GM21723 (cell line): ENCODE measurements at regions not wholly inside any gene's neighbourhood (a gene's known extent, or its start where the extent isn't known, plus 50 kb on each side); places are given as distances from the start of the nearest gene placed in this dataset.

Experiments used
- ATAC-seq: cut with Tn5 transposase; IDR thresholded peaks from one replicate; pipeline ENCODE4 v1.9.1; 2021; ENCODE audit warnings: mild to moderate bottlenecking, moderate library complexity; ENCODE audit not compliant: unreplicated experiment

DNA sequence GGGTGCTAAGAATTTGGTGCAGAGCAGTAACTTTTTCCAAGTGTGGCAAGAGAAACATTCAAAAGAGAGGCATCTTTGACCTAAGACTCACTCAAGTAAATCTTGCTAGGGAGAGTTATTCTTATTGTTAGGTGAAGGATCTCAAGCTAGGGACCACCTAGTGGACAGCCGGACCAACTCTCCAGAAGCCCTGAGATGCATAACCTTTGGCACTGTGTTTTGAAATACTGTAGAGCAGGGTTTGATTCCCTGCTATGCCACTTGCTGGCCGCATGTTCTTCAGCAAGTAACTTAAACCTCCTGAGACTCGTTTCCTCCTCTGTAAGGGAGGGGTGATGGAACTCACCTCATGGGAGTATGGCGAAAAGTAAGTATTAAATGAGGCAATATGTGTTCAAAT, 336.1 kb upstream of the ADAMTSL1 start:
- no peak for ATAC-seq

GRCh38 chr9:18138656-18139055, 335.3 kb upstream of the ADAMTSL1 start:
- ATAC-seq, result no peak

- no peak for ATAC-seq
These were observed 332.3 kb upstream of the ADAMTSL1 start for GRCh38 chr9:18141681-18142080.

- ATAC-seq, result no peak
These were observed 330.7 kb upstream of the ADAMTSL1 start for GRCh38 chr9:18143073-18143745.

DNA sequence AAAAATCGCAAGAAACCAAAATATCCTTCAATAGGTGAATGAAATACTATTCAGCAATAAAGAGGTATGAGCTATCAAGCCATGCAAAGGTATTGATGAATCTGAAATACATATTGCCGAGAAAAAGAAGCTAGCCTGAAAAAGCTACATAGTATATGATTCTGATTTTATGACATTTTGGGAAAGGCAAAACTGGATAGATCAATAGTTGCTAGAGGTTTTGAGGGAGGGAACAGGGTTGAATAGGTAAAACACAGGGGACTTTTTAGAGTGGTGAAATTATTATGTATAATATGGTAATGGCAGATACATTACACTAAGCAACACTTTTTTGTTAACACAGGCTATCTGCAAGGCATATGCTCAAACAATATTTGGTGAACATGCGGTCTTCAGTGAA, 327.6 kb upstream of the ADAMTSL1 start:
- ATAC-seq, result no peak

DNA sequence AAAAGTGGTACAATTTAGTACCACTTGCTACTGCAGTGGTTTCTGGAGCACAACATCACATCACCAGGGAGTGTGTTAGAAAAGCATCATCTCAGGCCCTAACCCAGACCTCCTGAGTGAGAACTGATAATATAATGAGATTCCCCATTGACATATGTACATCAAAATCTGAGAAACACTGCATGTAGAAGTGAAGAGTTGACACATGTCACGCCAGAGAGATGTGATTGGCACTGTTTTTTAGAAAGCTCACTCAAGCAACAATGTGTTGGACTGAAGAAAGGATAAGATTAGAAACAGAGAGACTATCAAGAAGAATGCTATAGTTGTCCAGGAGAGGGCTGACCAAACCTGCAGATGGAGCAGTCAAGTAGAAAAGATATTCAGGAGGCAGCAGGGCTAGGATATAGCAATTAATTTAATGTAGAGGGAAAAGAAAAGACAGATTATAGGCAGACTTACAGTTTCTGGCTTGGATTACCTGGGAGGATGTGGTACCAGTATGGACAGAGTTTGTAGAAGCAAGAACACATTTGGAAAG, 324.4 kb upstream of the ADAMTSL1 start:
- ATAC-seq, result no peak

GRCh38 chr9:18154661-18155060, 319.3 kb upstream of the ADAMTSL1 start:
- no peak for ATAC-seq

DNA sequence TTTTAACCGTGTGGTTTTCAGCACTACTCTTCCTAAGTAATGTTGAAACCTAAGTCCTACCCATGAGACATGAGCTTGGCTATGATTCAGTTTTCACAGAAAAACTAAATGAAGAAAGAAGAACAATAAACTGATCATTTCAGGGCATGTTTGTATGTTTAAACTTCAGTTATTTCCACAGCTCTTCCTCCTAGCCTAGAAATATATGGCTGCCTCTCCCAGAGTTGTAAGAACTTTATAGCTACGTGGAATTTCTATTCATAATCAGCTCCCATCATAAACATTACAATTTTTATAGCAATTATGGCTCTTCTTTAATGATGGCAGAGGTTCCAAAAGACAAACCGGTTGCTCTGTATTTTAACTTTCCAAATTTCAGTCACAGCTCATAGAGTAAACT, 314.7 kb upstream of the ADAMTSL1 start:
- ATAC-seq, result no peak

DNA sequence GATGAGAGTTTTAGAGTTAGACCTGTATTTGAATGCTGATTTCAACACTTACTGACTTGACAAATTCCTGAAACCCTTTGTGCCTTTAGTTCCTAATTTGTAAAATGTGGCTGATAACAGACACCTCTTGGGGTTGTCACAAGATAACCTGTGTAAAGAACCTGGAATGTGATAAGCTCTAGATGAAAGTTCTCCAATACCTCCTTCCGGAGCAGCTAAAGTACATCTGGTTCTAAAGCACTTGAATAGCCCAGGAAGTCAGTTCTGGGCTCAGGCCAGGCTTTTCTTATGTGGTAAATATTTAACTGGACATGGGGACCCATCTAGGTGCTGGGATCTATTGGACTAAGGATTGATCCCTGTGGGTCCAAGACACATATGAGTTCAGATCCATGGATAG, 310.8 kb upstream of the ADAMTSL1 start:
- no peak for ATAC-seq

DNA sequence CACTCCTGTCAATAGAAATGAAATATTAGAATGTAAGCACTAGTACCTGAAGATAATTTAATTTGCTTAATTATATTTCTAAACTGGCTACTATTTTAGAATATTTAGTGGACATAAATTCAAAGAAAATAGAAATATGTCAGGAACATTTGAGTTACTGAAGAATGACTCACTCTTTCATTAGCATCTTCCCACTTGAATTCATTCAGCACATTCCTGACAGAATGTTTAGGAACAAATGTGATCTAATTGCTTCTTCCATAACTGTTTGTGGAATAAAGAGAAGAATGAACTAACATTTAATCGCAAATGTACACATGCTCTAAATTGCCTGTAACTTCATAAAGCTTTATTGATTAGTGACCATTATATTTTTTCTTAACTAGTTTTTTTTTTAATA, 306.2 kb upstream of the ADAMTSL1 start:
- no peak for ATAC-seq

DNA sequence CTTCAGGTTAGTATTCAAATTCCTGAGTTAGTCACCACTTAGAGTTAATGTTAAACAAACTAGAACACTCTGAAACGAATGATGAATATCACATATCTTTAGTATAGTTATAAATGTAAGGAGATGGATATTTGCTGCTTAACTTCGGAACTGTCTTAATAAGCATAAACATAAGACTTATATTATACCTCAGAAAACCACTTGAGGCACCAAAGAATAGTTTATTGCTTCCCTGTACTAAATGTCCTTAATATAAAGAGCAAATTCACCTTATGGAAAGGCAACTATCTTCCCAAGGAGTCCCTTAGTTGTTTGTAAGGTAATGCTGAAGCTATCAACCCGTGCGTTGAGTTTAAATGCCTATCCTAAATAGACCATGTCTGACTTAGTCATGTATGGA, 300.0 kb upstream of the ADAMTSL1 start:
- no peak for ATAC-seq

DNA sequence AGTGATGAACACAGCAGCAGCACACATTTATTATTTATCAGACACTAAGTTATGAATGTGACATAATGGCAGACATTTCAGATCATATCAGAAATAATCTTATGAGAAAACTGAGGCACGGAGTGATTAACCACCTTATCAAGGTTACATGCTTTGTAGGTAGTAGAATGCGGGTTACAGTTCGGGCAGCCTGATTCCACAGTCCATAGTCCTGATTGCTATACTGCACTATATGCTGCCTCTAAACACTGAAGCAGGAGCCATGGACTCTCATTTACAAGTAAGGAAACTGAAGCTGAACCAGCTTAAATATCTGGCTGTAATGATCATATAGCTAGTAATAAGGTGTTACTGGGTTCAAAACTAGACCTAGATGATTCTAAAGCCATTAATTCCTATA, 291.3 kb upstream of the ADAMTSL1 start:
- ATAC-seq, result no peak

DNA sequence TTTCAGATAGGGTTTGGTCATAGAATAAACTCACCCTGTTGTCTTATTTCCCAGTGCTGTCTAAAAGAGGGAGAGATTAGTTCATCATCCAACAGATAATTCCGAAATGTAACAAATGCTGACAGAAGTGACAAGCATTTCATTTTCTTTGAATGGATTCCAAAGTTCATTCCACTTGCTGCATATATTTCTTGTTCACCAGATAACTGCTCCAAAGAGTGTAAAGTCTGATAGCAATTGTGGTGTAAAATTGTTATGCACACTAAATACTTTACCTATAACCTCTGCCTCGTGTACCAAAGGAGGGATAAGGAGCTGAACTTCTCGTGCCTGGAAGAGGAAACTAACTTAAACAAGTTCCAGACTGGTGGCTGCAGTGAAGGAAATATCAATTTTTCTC, 290.0 kb upstream of the ADAMTSL1 start:
- ATAC-seq, result no peak

DNA sequence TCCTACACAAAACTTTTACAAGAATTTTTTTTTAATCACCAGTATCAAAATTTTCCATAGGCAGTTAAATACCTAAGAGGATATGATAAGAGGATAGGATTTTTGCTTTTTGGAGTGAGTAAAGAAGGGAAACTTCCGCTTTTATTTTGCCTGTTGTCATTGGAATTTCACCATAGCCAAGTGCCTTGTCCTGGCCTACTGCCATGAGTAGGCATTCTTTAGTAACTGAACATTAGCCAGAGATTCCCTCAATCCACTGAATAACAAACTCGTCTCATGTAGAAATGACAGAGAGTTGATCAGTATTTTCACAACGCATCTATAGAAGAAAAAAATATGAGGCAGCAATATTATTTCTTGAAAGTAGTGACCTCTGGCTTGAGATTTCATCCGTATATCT, 289.6 kb upstream of the ADAMTSL1 start:
- ATAC-seq, result no peak

GRCh38 chr9:18185196-18185595, 288.8 kb upstream of the ADAMTSL1 start:
- no peak for ATAC-seq

DNA sequence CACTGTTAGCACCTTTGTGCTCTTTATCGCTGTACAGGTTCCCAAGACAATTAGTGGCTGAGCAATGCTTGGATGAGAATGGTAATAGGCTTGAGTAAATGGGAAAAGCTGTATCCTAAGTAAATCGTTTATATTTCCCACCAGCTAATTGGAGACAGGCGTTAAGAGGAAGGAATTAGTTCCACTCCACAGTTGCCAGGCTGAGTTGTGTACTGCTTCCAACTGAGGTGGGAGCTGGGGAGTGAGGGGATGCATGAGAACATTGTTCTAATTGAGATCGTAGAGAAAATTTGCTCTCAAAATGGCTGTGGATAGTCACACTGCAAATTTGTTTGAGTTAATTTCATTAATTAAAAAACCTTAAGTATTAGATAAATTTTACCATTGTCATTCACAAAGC, 285.0 kb upstream of the ADAMTSL1 start:
- ATAC-seq, result no peak

- no peak for ATAC-seq
These were observed 283.9 kb upstream of the ADAMTSL1 start for GRCh38 chr9:18189871-18190670.

DNA sequence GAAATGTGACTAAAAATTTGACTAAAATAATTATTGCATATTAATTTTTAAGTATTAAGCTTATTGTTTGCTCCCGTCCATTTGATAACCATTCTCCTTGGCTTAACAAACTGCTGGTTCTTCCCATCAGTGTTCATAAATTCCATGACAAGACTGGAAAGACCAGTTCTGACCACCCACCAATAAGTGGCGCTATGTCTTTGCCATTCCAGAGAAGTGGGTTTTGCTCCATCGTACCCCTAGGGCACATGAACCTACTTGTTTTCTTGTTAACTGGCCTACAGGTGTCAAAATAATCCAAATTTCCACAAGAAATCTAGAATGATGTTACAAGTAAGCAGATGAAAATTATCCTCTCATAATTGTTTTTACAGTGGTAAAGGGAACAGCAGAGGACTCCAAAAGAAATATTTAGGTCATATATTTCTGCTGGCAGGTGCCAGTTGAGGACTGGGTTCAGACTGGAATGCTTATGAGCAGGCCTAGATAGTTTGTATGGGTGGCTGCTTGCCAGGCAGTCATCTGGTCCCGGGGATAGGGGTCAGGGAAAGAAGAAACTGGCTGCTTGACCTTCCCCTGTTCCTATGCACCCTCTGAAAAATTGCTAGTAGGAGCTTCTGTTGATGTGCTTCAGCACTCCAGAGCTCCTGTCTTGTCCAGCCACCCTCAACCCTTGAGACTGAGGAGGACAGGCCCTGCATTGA, 283.1 kb upstream of the ADAMTSL1 start:
- ATAC-seq, result no peak

GRCh38 chr9:18194316-18194715, 279.6 kb upstream of the ADAMTSL1 start:
- no peak for ATAC-seq

DNA sequence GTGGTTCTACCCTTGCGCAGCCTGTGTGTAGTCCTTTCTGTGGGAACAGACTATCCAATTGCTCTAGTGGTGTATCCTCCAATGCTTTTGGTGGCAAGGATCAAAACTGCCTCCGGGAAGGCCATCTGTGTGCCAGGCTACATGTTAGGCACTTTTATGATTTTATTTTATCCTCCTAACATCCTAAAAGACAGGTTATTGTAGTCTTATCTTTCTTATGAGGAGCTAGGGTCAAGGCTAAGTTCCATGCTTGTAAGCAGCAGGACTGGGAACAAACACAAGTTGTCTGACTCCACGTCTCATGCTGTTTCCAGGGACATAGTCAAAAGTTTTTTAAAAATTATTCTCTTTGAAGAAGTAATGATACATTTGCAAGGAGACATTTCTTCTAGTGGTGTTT, 278.7 kb upstream of the ADAMTSL1 start:
- ATAC-seq, result no peak

GRCh38 chr9:18202924-18203323, 271.0 kb upstream of the ADAMTSL1 start:
- ATAC-seq, result no peak

DNA sequence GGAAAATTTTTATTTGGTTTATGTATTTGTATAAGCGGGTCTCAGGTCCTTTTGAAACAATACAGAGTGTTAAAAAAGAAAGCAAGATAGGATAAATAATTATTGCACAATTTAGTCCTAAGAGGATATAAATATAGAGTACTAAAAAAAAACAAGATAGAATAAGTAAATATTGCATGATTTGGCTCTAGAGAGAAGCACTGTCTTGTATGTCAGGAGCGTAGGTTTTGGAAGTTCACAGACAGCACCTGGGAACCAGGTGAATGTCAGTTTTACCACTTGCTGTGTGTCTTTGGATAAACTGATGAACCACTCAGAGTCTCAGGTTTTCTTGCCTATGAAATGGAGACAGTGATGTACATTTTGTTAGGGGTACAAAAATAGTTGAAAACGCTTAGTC, 266.2 kb upstream of the ADAMTSL1 start:
- no peak for ATAC-seq
